GM08714 (cell line): ENCODE measurements at regions not wholly inside any gene's neighbourhood (a gene's known extent, or its start where the extent isn't known, plus 50 kb on each side); places are given as distances from the start of the nearest gene placed in this dataset.
"Not testable (repeated sequence)": the region's sequence is repeated elsewhere in the genome, so short reads cannot be mapped to it uniquely, and the experiment has no call there.

ENCODE experiments used
- H3K4me3 ChIP-seq: fragments of 200-500 bp; sonication (Bioruptor generic); 2 replicates; pipeline ENCODE4 v1.5.1; 2014; ENCODE audit warnings: mild to moderate bottlenecking, low read length, inconsistent platforms
- ZNF274 ChIP-seq: IDR thresholded peaks from 2 replicates; pipeline ENCODE4 v1.6.1; 2012; ENCODE audit warnings: mild to moderate bottlenecking, low read depth, low read length

DNA sequence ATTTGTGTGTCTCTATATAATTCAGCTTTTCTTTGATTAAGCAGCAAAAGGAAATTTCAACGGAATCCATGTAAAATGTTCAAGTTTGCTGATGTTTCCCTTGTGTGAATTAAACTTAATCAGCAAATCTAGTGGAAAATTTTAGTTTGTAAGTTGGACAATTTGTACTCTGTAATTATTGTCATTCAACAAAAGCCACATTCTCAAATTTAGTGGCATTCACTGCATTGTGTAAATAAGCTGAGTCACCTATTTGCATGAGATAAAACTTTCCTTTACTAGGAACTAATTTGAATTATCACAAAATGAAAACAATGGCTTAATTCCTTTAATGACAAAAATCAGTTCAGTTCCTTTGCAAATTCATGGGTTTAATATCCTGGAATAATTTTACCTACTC, 784.2 kb upstream of the CCDC179 start:
- no peak overlapping the region for H3K4me3 ChIP-seq
- no peak for TF ChIP-seq ZNF274

DNA sequence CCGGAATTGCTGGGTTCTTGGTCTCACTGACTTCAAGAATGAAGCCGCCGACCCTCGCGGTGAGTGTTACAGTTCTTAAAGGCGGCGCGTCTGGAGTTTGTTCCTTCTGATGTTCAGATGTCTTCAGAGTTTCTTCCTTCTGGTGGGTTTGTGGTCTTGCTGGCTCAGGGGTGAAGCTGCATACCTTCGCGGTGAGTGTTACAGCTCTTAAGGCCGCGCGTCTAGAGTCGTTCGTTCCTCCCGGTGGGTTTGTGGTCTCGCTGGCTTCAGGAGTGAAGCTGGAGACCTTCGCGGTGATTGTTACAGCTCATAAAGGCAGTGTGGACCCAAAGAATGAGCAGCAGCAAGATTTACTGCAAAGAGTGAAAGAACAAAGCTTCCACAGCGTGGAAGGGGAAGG, 792.1 kb upstream of the CCDC179 start:
- not testable (repeated sequence) for H3K4me3 ChIP-seq

DNA sequence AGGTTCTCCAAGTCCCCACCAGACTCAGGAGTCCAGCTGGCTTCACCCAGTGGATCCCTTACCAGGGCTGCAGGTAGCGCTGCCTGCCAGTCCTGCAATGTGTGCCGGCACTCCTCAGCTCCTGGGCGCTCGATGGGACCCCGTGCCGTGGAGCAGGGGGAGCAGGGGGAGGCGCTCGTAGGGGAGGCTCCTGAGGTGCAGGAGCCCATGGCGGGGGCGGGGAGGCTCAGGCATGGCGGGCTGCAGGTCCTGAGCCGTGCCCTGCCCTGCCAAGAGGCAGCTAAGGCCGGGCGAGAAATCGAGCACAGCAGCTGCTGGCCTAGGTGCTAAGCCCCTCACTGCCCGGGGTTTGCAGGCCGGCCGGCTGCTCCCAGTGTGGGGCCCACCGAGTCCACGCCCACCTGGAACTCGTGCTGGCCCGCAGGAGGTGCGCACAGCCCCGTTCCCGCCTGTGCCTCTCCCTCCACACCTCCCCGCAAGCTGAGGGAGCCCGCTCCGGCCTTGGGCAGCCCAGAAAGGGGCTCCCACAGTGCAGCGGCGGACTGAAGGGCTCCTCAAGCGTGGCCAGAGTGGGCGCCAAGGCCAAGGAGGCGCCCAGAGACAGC, 792.9 kb upstream of the CCDC179 start:
- no peak overlapping the region for H3K4me3 ChIP-seq
- no peak for TF ChIP-seq ZNF274

DNA sequence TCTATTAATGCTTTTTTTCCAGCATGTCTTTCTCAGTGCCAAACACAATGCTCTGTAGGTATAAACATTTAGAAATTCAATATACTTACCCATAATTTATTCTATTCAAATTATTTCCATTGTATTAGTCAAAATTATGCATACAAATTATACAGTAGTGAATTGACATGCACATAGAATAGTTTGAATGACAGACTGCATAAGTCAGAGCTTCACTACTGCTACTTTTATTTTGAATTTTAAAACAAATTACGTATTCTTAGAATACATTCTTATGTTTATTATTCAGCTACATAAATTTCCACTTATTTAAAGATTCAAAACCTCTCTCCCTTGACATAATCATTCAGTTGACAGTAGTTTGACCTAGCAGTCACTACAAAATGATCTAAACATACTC, 808.0 kb upstream of the CCDC179 start:
- TF ChIP-seq ZNF274: no peak
- no peak overlapping the region for H3K4me3 ChIP-seq

DNA sequence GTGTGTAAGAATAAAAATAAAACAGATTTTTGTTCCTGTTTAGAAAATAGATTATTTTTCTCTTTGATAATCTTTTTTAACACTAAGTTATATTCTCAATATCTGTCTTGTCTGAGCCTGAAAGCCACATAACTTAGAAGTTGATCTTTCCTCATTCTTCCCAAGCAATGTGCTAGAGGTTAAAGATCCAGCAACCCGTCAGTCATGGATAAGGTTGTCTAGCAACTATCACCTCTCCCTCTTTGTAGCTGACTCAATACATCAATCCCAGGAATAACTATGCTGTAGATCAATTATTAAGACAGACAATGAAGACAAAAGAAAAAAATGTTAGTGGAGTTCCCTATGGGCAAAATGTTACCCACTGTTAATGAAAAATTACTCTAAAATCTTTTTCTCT, 813.1 kb upstream of the CCDC179 start:
- TF ChIP-seq ZNF274: no peak
- H3K4me3 ChIP-seq: no peak overlapping the region

DNA sequence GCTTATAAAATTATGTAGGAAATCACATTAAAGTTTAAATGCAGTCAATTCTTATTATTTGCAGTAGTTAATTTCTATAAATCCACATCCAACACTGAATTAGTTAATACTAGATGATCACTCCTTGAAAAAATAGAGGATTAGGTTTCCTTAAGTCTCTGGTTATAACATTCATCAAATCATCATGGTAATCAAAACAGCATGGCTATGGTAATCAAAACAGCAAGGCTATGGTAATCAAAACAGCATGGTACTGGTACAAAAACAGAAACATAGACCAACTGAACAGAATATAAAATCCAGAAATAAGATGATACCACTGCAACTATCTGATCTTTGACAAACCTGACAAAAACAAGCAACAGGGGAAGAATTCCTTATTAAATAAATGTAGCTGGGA, 814.6 kb upstream of the CCDC179 start:
- TF ChIP-seq ZNF274: no peak
- no peak overlapping the region for H3K4me3 ChIP-seq

DNA sequence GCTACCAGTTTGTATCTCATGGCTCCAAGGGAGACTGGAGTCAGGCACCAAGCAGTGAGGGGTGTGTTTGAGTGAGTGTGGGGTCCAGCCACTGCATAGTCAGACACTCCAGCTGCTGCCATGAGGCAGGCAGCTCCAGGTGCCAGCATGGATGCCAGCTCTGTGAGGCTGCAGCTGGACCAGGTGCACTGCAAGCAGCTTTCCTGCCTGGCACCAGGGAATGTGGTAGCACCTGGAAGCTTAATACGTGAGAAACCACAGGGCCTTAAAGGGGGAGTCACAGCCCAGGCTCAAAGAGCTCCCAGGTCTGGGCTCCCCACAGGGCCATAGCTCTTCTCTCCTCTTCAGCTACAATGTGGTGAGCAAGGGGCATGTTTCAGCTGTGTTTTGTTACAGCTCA, 817.8 kb upstream of the LUZP2 start:
- H3K4me3 ChIP-seq: no peak overlapping the region
- TF ChIP-seq ZNF274: no peak

DNA sequence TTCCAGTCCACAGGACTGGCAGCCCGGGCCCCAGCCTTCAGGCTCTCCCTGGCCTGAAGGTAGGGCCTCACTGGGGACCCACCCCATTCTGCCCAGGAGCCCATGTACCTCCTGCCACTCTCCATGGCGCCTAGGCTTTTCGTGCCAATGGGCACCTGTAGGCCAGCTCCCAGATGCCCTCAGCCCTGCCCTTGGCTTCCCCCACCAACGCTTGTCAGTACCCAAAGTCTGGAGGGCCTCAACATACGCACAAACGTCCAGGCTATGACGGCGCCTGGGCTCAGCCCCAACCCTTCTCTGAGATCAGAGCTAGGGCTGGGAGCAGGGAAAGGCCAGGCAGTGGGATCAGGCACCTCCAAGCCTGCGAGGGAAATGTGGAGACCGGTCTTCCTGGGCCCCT, 816.9 kb upstream of the LUZP2 start:
- no peak overlapping the region for H3K4me3 ChIP-seq
- no peak for TF ChIP-seq ZNF274

DNA sequence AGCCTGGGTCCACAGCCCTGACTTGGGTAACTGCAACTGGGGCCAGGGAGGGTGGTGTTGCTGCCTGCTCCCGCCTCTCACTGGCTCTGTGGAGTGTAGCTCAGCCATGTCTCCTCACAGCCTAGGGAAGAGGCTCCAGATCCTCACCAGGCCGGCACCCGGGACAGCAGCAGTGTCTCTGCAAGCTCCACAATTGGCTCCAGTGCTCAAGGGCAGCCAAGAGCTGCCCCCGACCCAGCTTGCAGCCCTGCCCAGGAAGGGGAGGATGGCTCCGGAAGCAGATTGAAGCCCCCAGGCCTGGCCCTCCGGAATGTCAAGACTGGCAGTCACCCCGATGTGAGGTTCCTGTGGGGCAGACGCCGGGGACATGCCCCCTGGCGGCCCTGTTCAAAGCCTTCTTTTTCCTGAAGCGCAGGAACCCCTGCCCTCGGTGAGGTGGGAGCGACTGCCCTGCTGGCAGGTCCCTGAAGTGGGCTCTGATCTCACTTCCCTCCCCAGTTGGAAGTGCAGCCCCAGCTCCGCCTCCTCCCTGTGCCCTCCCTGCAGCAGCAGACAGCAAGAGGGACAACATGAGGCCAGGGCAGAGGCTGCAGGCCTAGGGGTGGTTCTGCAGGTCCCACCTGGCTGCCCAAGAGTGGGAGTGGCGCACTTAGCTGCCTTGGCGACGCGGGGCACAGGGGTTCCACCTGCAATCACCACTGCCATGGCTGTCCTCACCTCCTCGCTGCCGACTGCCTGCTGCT, 816.2 kb upstream of the LUZP2 start:
- TF ChIP-seq ZNF274: no peak
- H3K4me3 ChIP-seq: no peak overlapping the region

DNA sequence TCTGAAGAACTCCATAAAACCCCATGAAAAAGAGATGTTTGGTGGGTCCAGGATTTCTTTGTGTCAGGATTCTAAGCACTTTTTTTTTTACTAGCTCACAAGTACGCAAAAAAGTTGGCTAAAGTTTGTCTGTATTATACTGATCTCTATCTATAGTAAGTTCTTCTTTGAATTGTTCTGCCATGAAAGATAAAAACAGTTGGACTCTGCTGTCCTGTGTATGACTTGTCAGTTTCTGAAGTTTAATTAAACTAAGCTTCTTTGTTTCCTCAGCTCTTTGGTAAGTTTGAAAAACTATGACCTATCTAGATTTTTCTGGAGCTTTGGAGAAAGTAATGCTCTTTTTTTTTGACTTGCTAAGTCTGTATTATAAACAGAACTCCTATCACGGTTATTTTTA, 812.2 kb upstream of the LUZP2 start:
- TF ChIP-seq ZNF274: no peak
- no peak overlapping the region for H3K4me3 ChIP-seq

DNA sequence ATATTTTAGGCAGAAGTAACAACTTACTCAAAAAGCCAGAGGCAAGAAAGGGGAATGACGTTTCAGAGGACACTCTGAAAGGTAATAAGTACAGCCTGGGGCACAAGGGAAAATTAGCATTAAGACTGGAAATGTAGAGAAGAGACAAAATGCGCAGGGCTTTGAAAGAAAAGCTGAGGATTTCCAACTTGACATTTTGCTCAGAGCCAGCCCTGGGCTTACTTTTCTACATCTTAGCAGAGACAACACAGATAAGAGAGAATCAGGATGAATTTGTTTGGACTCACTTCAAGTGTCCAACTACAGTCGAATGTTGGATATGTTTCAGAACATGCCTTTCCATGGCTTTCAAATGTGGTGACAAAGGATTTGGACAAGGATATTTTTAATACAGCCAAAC, 808.9 kb upstream of the LUZP2 start:
- H3K4me3 ChIP-seq: no peak overlapping the region
- TF ChIP-seq ZNF274: no peak

DNA sequence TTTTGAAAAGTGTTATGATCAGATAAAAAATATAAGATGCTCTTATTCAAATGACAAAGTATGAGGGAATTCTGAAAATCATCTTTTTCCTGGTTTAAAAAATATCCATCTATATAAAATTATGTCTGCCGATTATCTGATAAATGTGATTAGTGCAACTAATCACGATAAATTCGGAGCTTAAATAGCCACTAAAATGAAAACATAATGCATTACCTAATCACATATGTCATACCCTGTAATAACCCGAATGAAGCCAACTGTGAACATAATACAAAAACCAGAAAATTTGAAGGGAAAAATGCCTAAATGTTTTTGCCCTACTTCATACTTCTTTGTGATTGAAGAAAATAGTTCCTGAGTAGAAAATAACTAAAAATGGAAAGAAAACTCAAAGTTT, 808.4 kb upstream of the LUZP2 start:
- no peak for TF ChIP-seq ZNF274
- no peak overlapping the region for H3K4me3 ChIP-seq

DNA sequence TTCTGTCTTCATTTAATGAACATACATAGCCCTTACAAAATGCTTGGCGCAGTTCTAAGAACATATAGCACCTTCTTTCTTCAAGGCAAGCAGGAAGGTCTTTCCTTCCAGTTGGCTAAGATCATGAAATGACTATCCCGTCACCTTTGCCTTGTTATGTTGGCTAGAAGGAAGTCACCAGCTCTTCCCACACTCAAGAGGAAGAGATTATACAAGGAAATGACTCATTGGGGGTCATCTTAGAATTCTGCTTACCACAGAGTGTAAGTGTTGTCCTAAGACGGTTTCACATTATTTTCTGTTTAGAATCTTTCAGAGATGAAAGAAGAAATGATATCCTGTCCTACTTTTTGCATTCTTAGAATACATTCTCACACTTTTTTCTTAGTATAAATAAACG, 808.0 kb upstream of the LUZP2 start:
- H3K4me3 ChIP-seq: no peak overlapping the region
- TF ChIP-seq ZNF274: no peak

DNA sequence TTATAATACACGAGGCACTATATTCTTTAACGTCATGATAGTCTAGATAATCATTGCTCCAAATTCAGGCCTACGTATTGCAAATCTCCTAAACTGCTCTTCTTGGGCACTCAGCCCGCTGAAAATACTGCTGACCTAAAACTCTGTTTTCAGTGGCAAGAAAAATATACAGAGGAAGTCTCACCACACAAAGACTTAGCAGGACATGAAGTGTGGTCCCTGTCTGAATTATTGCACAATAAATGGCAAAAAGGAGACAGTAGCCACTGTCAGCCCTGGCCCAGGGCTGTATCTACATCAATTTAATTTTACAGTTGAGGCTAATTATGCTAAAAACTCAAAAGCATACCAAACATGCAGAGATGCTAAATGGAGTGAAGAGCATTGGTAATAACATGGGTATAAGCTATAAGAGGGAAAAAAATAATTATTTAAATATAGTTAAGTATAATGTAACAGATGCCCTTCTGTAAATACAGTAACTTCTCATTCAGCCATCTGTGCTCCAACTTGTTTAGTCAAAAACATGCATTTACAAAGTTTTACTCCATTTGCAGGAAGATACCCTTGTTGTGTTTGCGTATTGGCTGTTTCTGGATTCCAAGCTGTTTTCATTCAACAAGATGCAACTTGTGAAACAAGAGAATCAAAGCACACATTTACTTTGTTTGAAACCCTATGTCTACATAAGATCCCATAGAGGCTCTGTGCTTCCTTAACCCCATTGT, 800.0 kb upstream of the LUZP2 start:
- no peak overlapping the region for H3K4me3 ChIP-seq
- TF ChIP-seq ZNF274: no peak

DNA sequence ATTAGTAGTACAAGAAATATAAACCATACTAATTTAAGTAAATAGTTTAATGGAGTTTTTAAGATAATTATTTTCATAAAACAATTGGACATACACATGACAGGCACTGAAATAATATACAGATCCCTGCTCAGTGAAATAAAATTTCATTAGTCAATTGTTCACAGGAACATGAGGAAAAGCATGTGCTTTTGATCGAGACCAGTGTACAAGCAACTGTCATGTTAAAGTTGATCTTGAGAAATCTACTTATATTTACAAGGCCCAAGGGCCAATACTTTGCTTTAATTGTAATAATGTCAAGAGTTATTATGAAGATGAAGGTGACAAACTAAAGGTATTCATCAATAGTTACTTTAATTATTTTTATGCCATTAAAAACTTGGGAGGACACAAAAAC, 792.7 kb upstream of the LUZP2 start:
- TF ChIP-seq ZNF274: no peak

DNA sequence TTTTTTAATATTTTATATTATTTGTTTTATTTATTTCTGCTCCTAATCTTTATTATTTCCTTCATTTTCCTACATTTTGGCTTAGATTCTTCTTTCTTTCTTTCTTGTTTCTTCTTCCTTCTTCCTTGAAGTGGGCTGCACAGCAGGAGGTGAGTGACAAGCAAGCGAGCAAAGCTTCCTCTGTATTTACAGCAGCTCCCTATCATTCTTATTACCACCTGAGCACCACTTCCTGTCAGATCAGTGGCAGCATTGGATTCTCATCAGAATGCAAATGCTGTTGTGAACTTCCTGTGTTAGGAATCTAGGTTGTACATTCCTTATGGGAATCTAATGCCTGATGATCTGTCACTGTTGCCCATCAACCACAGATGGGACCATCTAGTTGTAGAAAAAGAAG, 784.9 kb upstream of the LUZP2 start:
- no peak overlapping the region for H3K4me3 ChIP-seq
- no peak for TF ChIP-seq ZNF274

More for the DNA sequence above, 792.7 kb upstream of the LUZP2 start:
- no peak overlapping the region for H3K4me3 ChIP-seq
